IMR-90 (cell line): ENCODE measurements at regions not wholly inside any gene's neighbourhood (a gene's known extent, or its start where the extent isn't known, plus 50 kb on each side); places are given as distances from the start of the nearest gene placed in this dataset.

ENCODE experiments used
- ATAC-seq: fragments of 200-7000 bp; cut with Tn5 transposase; 2 replicates; pipeline ENCODE4 v1.9.1; 2020; ENCODE audit warnings: low read depth, mild to moderate bottlenecking, moderate library complexity
- BruUV-seq: library from RNA; stranded (reverse); fragments of 400-500 nt; replicated peaks from 2 replicates; lab custom pipeline; 2021; lab: Mats Ljungman, UMichigan
- CTCF ChIA-PET: fragments of 300-600 bp; formaldehyde crosslinking; extraction: SDS; loops from one replicate; lab custom pipeline; 2021; ENCODE audit warnings: antibody characterized with exemption; lab: Yijun Ruan, JAX
- POLR2A ChIA-PET: fragments of 300-600 bp; sonication (Branson Sonifier 250); formaldehyde crosslinking; loops from one replicate; lab custom pipeline; 2022; ENCODE audit warnings: antibody characterized with exemption; ENCODE audit not compliant: unreplicated experiment; lab: Charles Lee
- DNase-seq: peaks from one replicate; pipeline ENCODE4 v3.0.0; 2013
- H2AFZ ChIP-seq: replicated peaks from 2 replicates; pipeline ENCODE3; 2013; ENCODE audit warnings: low read length, mild to moderate bottlenecking; ENCODE audit not compliant: poor library complexity
- H2AK5ac ChIP-seq: 2 replicates; pipeline ENCODE4 v1.6.1; 2013; ENCODE audit warnings: low read depth, low read length, inconsistent platforms
- H2AK9ac ChIP-seq: replicated peaks from 2 replicates; pipeline ENCODE3; 2013; ENCODE audit warnings: mild to moderate bottlenecking, low read depth, low read length, moderate library complexity; ENCODE audit not compliant: poor library complexity
- H2BK120ac ChIP-seq: 2 replicates; pipeline ENCODE4 v1.6.1; 2013; ENCODE audit warnings: low read depth, low read length, inconsistent platforms
- H2BK15ac ChIP-seq: 3 replicates; pipeline ENCODE4 v1.6.1; 2013; ENCODE audit warnings: low read depth, low read length, inconsistent platforms
- H2BK20ac ChIP-seq: 2 replicates; pipeline ENCODE4 v1.6.1; 2013; ENCODE audit warnings: low read depth, mild to moderate bottlenecking, inconsistent platforms, low read length, moderate library complexity
- H2BK5ac ChIP-seq: 2 replicates; pipeline ENCODE4 v1.6.1; 2013; ENCODE audit warnings: mild to moderate bottlenecking, low read depth, low read length, inconsistent platforms; ENCODE audit not compliant: poor library complexity, severe bottlenecking
- H3K14ac ChIP-seq: replicated peaks from 2 replicates; pipeline ENCODE4 v1.6.1; 2013; ENCODE audit warnings: low read depth, low read length, inconsistent platforms
- H3K18ac ChIP-seq: 2 replicates; pipeline ENCODE4 v1.6.1; 2013; ENCODE audit warnings: low read depth, low read length, control low read depth
- H3K23ac ChIP-seq: 2 replicates; pipeline ENCODE4 v1.6.1; 2013; ENCODE audit warnings: low read depth, low read length, inconsistent platforms
- H3K27ac ChIP-seq: 2 replicates; pipeline ENCODE4 v1.5.1; 2013; ENCODE audit warnings: mild to moderate bottlenecking, control low read depth, low read length; ENCODE audit not compliant: insufficient read depth
- H3K27me3 ChIP-seq: 2 replicates; pipeline ENCODE4 v1.6.1; 2013; ENCODE audit warnings: low read length; ENCODE audit not compliant: control insufficient read depth, insufficient read depth
- H3K36me3 ChIP-seq: 2 replicates; pipeline ENCODE4 v1.6.1; 2013; ENCODE audit warnings: low read length, mixed read lengths; ENCODE audit not compliant: control insufficient read depth, insufficient read depth
- H3K4ac ChIP-seq: 2 replicates; pipeline ENCODE4 v1.6.1; 2013; ENCODE audit warnings: low read depth, low read length, inconsistent platforms
- H3K4me1 ChIP-seq: 2 replicates; pipeline ENCODE4 v1.6.1; 2013; ENCODE audit warnings: low read length, mixed read lengths; ENCODE audit not compliant: control insufficient read depth, insufficient read depth
- H3K4me2 ChIP-seq: 2 replicates; pipeline ENCODE4 v1.6.1; 2013; ENCODE audit warnings: low read depth, mild to moderate bottlenecking, control low read depth, low read length, moderate library complexity
- H3K4me3 ChIP-seq: 2 replicates; pipeline ENCODE4 v1.5.1; 2013; ENCODE audit warnings: low read depth, mild to moderate bottlenecking, control low read depth, low read length, moderate library complexity; ENCODE audit not compliant: insufficient read depth
- H3K56ac ChIP-seq: 2 replicates; pipeline ENCODE4 v1.6.1; 2013; ENCODE audit warnings: low read length, inconsistent platforms; ENCODE audit not compliant: insufficient read depth; ENCODE audit errors: extremely low read depth
- H3K79me1 ChIP-seq, 2 experiments: 2 replicates each; pipeline ENCODE4 v1.6.1; 2013; ENCODE audit warnings: low read length in 2 of 2, inconsistent platforms in 1 of 2, low read depth in 1 of 2
- H3K9ac ChIP-seq: 2 replicates; pipeline ENCODE4 v1.6.1; 2013; ENCODE audit warnings: low read depth, low read length, control low read depth
- H3K9me1 ChIP-seq: 2 replicates; pipeline ENCODE4 v1.6.1; 2013; ENCODE audit warnings: low read length, inconsistent platforms; ENCODE audit not compliant: insufficient read depth
- H3K9me3 ChIP-seq: 2 replicates; pipeline ENCODE4 v1.6.1; 2013; ENCODE audit warnings: low read length; ENCODE audit not compliant: control insufficient read depth, insufficient read depth
- H4K20me1 ChIP-seq: 2 replicates; pipeline ENCODE4 v1.6.1; 2013; ENCODE audit warnings: low read length, inconsistent platforms; ENCODE audit not compliant: insufficient read depth
- H4K5ac ChIP-seq: 2 replicates; pipeline ENCODE4 v1.6.1; 2013; ENCODE audit warnings: mild to moderate bottlenecking, low read depth, low read length, control low read depth
- H4K8ac ChIP-seq, 2 experiments: 2 replicates each; pipeline ENCODE4 v1.6.1; 2013; ENCODE audit warnings: low read depth in 2 of 2, low read length in 2 of 2, control low read depth in 1 of 2, inconsistent platforms in 1 of 2
- H4K91ac ChIP-seq: 2 replicates; pipeline ENCODE4 v1.6.1; 2013; ENCODE audit warnings: low read depth, low read length, inconsistent platforms; ENCODE audit not compliant: insufficient read depth
- BHLHE40 ChIP-seq: fragments of 150-350 bp; IDR thresholded peaks from 2 replicates; pipeline ENCODE4 v1.6.1; 2016; ENCODE audit warnings: mild to moderate bottlenecking, low read depth, low read length
- CEBPB ChIP-seq: IDR thresholded peaks from 2 replicates; pipeline ENCODE4 v1.6.1; 2012; ENCODE audit warnings: low read depth, low read length, improper control_type of control experiment
- CHD1 ChIP-seq: IDR thresholded peaks from 2 replicates; pipeline ENCODE4 v1.6.1; 2012; ENCODE audit warnings: low read depth, low read length, improper control_type of control experiment
- CTCF ChIP-seq: conservative IDR thresholded peaks from 2 replicates; pipeline ENCODE4 v1.5.1; 2012; ENCODE audit warnings: mild to moderate bottlenecking, low read depth, low read length, improper control_type of control experiment
- MAFK ChIP-seq: IDR thresholded peaks from 2 replicates; pipeline ENCODE4 v1.6.1; 2012; ENCODE audit warnings: low read depth, low read length, improper control_type of control experiment
- MAZ ChIP-seq: IDR thresholded peaks from 2 replicates; pipeline ENCODE4 v1.6.1; 2012; ENCODE audit warnings: low read depth, mild to moderate bottlenecking, low read length, improper control_type of control experiment, moderate library complexity, borderline replicate concordance
- NFE2L2 ChIP-seq: fragments of 150-350 bp; IDR thresholded peaks from 2 replicates; pipeline ENCODE4 v1.6.1; 2016; ENCODE audit warnings: low read depth, mild to moderate bottlenecking, low read length
- POLR2A ChIP-seq: IDR thresholded peaks from 2 replicates; pipeline ENCODE4 v1.6.1; 2012; ENCODE audit warnings: mild to moderate bottlenecking, low read depth, low read length
- RAD21 ChIP-seq: IDR thresholded peaks from 2 replicates; pipeline ENCODE4 v1.6.1; 2012; ENCODE audit warnings: low read length, improper control_type of control experiment
- RCOR1 ChIP-seq: IDR thresholded peaks from 2 replicates; pipeline ENCODE4 v1.6.1; 2012; ENCODE audit warnings: mild to moderate bottlenecking, low read length, improper control_type of control experiment; ENCODE audit not compliant: insufficient replicate concordance
- RFX5 ChIP-seq: IDR thresholded peaks from 2 replicates; pipeline ENCODE4 v1.8.0; 2012; ENCODE audit warnings: low read depth, mild to moderate bottlenecking, low read length, moderate library complexity
- SMC3 ChIP-seq: fragments of 150-350 bp; IDR thresholded peaks from 2 replicates; pipeline ENCODE4 v1.6.1; 2016; ENCODE audit warnings: low read depth, mild to moderate bottlenecking, antibody characterized with exemption, low read length, moderate library complexity
- WGBS, 2 experiments: methylation state at CpG; one replicate each; pipeline versions ENCODE4 v1.1.5 to v1.1.7; 2013; ENCODE audit warnings: missing lambda C conversion rate in 2 of 2; ENCODE audit not compliant: insufficient read length in 1 of 2; ENCODE audit errors: extremely low coverage in 2 of 2; 5-methylcytosine and 5-hydroxymethylcytosine counted together
- dilution Hi-C: fragments of 300-500 bp; cut with HindIII; formaldehyde crosslinking; loops from one replicate; pipeline ENCODE4 v1.14.3; 2018; ENCODE audit warnings: low sequenced_read_pairs; ENCODE audit not compliant: unreplicated experiment
- in situ Hi-C: fragments of 300-500 bp; cut with MboI; formaldehyde crosslinking; loops from 3 replicates; pipeline ENCODE4 v1.14.3; 2019; ENCODE audit warnings: low sequenced_read_pairs, inconsistent platforms, mixed read lengths
- intact Hi-C: fragments of 100-400 bp; cut with micrococcal nuclease; formaldehyde crosslinking; loops from 2 replicates; pipeline ENCODE4 v1.10.0; 2022
- TF ChIP-seq, protein P1 (sequence below): fragments of 150-350 bp; IDR thresholded peaks from 2 replicates; pipeline ENCODE4 v1.6.1; 2017; ENCODE audit warnings: mild to moderate bottlenecking, antibody characterized with exemption, low read length, low read depth

DNA sequence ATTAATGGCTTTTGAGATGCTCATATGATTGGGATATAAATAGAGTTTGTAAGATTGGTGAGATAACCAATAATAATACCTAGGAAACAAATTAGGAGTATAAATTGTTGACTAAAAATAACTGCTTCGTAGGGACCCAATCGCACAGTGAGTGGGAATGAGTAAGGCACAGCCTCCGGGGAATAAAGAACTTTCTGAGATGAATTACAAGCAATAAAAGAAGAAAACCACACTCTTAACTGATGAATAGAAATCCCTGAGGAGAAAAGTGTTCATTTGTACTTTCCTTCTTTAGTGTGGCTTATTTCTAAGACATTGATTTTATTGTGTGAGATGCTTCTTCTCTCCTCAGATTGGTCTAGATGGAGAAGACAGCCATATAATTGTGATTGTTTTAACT, 443.4 kb upstream of the PRMT6 start:
- intact Hi-C loops, result no loop called here
- ChIA-PET CTCF (no interaction called here), POLR2A (no interaction called here)
- Histone ChIP-seq H4K20me1 (no peaks in the 10 kb centered on the region), H3K14ac (no peak overlapping the region), H2AFZ (no peak overlapping the region), H3K9ac (no peak overlapping the region), H3K4me1 (no peaks in the 10 kb centered on the region), H2BK15ac (no peak overlapping the region), H3K4ac (no peak overlapping the region), H3K4me2 (no peak overlapping the region), H4K5ac (no peak overlapping the region), H3K56ac (no peak overlapping the region), H2BK5ac (no peak overlapping the region), H3K9me3 (0 out of 2 replicates have a peak, but pooled peaks cover 2% of the 10 kb centered on the region), H3K4me3 (no peak overlapping the region), H2AK5ac (no peak overlapping the region), H4K91ac (no peak overlapping the region), H3K23ac (no peak overlapping the region), H3K36me3 (no peaks in the 10 kb centered on the region), H2AK9ac (no peak overlapping the region), H3K9me1 (no peaks in the 10 kb centered on the region), H2BK120ac (no peak overlapping the region), H4K8ac (no peak overlapping the region), H3K27me3 (no peaks in the 10 kb centered on the region), H3K18ac (no peak overlapping the region), H3K27ac (no peak overlapping the region), H3K79me1 (no peaks in the 10 kb centered on the region), H2BK20ac (no peak overlapping the region)
- TF ChIP-seq SMC3 (no peak), MAFK (no peak), CTCF (no peak), NFE2L2 (no peak), MAZ (no peak), CHD1 (no peak), RFX5 (no peak), BHLHE40 (no peak), RCOR1 (no peak), RAD21 (no peak), CEBPB (no peak), POLR2A (no peak)
- TF ChIP-seq, protein P1, sequence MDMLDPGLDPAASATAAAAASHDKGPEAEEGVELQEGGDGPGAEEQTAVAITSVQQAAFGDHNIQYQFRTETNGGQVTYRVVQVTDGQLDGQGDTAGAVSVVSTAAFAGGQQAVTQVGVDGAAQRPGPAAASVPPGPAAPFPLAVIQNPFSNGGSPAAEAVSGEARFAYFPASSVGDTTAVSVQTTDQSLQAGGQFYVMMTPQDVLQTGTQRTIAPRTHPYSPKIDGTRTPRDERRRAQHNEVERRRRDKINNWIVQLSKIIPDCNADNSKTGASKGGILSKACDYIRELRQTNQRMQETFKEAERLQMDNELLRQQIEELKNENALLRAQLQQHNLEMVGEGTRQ, result no peak
- no peak for DNase-seq
- ATAC-seq, result no peak
- no CpG with 5 or more reads among the region's 3 CpGs for WGBS, 2 experiments
- in situ Hi-C loops, result no loop called here
- dilution Hi-C loops, result no loop called here
- BruUV-seq, result no TSS peak
